GM21367 (cell line): ENCODE measurements at regions not wholly inside any gene's neighbourhood (a gene's known extent, or its start where the extent isn't known, plus 50 kb on each side); places are given as distances from the start of the nearest gene placed in this dataset.

Source experiments
- ATAC-seq: cut with Tn5 transposase; IDR thresholded peaks from one replicate; pipeline ENCODE4 v1.9.1; 2021; ENCODE audit not compliant: unreplicated experiment

DNA sequence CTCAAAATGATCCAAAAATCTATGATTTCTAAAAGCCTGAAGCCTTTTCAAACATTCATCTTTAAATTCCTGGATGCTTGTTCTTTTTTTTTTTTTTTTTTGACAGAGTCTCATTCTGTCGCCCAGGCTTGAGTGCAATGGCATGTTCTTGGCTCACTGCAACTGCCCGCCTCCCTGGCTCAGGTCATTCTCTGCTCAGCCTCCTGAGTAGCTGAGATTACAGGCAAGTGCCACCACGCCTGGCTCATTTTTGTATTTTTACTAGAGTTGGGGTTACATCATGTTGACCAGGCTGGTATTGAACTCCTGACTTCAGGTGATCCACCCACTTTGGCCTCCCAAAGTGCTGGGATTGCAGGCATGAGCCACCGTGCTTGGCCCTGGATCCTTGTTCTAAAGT is 649.5 kb downstream of the XIRP2 start:
- no peak for ATAC-seq

GRCh38 chr2:167534443-167534842 is 646.2 kb downstream of the XIRP2 start:
- ATAC-seq = no peak

DNA sequence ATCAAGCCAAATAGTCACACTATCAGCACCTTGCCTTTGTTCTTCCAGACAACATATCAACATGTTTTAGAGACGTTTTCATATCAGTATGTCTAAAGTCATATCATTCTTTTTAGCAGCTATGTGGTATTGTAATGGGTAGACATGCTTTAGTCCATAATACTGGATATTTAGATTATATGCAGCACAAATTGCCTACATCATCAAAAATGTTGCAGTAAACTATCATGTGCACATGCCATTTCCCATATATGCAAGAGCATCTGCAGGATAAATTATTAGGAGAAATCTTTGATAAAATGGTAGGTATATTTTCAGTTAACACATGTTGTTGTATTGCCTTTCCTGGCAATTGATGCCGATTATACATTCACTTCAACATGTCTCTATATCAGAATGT is 636.5 kb downstream of the XIRP2 start:
- no peak for ATAC-seq

GRCh38 chr2:167510071-167510759 is 621.9 kb downstream of the XIRP2 start:
- ATAC-seq = no peak

DNA sequence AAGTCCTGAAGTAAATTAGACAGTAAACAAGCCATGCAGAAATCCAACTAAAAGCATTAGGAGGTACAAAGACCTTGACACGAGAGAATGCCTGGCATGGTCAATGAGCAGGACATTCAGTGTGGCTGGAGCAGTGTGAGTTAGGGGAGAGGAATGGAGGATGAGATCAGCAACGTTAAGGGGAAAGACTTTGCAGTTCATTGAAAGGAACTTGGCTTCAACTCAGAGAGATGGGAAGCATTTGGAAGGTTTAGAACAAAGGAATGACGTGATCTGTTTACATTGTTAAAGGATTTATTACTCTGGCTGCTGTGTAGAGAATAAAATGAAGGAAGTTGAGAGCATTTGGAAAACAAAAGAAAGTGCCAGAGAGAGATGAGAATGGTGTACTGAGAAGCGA is 621.3 kb downstream of the XIRP2 start:
- no peak for ATAC-seq

DNA sequence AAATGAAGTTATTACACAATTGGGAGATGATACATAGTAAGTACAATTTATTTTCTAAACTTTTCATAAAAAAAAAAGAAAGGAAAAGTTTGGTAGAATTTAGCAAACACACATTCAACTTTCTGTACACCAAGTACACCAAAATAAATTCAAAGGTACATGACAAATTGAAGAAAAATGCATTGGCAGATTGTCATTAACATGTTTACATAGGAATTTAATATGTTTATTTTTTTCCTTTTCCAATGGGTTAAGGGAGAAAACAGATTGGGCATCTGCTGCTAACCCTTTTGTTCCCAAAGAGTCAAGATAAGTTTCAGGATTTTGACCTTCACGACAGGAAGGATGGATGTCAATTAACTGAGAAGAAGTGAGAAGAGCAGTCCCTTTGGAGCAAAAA is 620.4 kb downstream of the XIRP2 start:
- no peak for ATAC-seq

DNA sequence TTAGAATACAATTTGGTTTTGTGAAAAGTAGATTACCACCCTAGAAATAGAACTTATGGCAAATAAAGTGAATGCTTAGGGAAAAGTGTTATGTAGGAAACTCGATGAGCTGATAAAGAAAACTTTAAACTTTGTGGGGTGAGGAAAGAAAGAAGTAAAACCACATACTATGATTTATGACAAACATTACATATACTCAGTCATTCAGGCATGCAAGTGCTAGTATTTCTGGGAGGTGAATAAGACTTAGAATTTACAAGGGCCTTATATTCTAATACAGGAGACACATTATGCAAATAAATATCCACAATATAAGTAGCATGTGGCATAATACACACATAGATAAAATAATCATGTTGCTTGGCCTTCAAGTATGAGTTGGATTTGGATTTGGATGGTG is 618.1 kb downstream of the XIRP2 start:
- ATAC-seq = no peak

DNA sequence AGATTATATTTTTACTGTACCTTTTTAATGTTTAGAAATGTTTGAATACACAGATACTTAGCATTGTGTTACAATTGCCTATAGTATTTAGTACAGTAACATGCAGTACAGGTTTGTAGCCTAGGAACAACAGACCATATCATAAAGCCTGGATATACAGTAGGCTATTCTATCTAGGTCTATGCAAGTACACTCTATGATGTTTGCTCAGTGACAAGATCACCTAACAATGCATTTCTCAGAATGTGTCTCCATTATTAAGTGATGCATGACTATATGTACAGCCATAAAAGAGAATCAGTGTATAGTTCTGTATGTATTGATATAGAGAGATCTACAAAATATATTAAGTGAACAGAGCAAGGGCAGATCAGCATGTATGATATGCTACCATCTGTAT is 616.4 kb downstream of the XIRP2 start:
- no peak for ATAC-seq

DNA sequence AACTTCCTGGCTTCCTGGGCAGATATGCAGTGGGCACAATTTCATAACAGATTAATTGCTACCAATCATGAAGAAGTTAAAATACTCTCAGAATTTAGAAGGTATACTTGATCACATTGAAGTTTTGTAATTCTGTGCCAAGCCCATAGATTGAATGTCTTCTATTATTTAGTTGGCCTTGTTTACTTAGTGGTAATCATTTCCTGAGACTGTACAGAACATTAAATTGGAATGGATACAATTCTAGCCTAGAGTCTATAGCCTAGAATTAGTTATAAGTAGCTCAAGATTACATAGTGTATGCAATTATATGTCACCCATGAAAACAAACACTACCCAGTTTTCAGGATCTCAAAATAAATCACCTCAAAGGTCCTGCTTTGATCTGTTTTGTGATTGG is 615.8 kb downstream of the XIRP2 start:
- no peak for ATAC-seq

DNA sequence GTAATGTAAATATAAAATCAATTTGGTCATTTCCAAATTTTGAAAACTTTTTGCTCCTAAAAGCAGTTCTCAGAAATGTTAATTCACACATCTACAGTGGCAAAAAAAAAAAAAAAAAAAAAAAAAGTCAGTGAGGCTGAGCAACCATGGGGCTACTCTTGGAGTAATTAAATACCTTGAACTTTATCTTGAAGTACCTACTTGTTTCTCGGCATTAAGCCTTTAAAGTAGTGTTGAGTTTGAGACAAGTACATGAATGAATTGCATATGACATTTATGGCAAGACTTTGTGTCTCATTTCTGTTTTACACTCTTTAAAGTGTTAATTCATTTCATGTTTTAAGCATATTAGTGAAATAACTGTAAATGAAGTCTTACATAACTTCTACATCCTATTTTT is 613.3 kb downstream of the XIRP2 start:
- no peak for ATAC-seq

DNA sequence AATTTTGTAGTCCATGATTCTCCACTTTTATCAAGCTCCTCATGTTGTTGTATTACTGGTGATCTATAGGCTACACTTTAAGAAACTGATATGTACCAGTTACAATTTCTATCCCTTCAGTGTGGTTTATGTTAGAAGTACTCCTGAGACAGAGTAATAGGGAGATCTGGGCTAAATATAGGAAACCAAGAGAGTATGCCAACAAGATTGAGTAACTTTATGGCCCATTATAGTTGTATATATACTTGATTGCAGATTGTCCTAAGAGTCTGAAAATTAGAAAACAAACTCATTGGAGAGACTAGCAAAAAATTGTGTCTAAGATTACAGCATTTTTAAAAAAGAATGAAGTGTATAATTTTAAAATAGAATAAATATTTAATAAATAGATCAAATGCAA is 605.6 kb downstream of the XIRP2 start:
- no peak for ATAC-seq

DNA sequence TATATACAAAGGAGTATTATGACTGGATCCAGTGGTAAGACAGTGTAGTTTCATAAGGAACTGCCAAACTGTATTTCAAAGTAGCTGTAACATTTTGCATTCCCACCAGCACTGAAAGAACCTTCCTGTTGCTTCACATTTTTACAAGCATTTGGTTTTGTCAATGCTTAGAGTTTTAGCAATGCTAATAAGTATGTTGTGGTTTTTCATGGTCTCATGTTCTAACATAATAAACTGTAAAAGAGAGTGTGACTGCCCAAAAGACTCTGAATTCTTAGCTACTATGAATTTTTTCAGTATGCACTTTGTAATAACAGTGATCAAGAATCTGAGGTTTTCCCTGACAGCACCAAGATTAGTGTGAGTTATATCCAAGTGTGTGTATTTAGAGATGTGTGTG is 604.2 kb downstream of the XIRP2 start:
- no peak for ATAC-seq

GRCh38 chr2:167491788-167492187 is 603.5 kb downstream of the XIRP2 start:
- ATAC-seq = no peak

GRCh38 chr2:167490455-167490854 is 602.2 kb downstream of the XIRP2 start:
- no peak for ATAC-seq

DNA sequence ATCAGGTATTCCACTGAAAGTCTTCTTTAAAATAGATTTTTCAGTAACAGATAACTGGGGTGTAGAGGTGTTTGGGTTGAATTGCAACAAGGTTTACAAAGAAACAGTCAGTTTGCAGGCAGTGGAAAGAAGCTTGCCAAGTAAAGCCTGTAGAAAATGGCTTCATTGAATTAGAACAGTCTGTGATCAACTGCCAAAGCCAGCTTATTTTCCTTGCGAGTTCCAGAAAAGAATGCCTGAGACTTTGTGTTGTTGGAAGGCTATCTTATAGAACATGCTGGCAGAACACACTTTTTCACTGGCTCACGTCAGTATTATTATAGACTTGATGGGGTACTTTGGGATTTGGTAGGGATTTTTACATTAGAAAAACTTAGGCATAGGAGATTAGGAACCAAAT is 601.0 kb downstream of the XIRP2 start:
- ATAC-seq = no peak

DNA sequence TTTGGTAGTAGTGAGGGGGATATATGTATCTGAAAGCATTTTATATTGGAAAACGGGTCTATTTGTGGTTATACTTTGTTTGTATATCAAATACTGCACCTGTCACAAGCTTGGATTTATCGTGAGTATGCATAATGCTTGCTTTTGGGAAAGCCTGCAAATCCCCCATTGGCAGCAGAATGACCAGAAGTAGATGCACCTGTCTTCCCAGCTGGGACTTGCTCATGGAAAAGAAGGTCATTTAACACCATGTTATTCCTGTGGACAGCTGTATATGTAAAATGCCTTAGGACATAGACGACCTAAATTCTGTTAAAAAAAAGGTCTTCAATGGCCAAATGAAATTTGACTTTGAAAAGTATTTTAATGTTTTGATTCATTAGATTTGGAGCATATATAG is 599.4 kb downstream of the XIRP2 start:
- ATAC-seq = no peak

DNA sequence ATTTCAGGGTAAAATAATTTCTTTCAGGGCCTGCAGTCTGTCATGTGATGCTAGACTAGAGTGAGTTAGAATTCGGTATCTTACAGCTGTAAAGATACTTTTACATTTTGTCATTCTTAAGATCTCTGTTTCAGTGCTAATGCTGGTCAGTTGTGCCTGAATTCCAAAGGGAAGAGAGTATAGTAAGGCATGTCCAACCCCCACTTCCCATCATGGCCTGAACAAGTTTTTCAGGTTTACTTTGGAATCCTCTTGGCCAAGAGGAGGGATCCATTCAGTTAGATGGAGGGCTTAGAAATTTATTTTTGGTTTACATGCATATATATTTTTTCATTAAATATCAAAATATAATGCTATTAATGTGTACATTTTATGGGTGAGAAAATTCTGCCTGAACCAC is 596.6 kb downstream of the XIRP2 start:
- ATAC-seq = no peak

DNA sequence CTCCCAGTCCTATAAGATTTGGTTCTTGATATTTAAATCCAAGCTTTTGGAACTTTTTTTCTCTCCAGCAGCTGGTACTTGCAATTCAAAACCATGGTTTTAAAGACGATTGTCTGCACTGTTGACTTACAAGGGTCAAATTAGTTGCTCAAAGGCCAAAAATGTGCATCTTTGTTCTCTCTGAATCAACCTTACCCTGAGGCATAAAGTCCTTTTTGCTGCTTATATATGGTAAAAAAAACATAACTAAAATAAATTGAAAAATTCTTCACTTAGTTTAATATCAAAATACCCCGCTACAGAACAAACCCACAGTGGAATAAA is 592.7 kb downstream of the XIRP2 start:
- no peak for ATAC-seq

GRCh38 chr2:167480232-167480985 is 592.1 kb downstream of the XIRP2 start:
- ATAC-seq = no peak

DNA sequence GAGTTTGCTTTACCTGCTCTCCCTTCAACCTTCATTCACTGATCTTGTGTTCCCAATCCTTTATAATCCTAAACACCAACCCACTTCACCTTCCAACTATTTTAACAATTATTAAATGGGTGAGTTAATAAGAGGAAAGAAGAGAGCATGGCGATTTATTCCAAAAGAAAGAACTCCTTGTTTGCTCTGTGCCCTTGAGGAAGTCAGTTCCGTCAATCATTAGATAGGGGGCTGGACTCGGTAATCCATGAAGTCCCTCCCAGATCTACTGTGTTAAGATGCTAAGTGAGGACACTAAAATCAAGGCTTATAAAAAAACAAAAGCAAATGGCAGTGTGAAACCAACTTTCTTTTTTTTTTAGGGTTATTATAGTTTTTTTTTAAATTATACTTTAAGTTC is 589.9 kb downstream of the XIRP2 start:
- ATAC-seq = no peak

- no peak for ATAC-seq
Measured at GRCh38 chr2:167475791-167476190, 587.5 kb downstream of the XIRP2 start.

- no peak for ATAC-seq
Measured at GRCh38 chr2:167471734-167472133, 583.5 kb downstream of the XIRP2 start.

DNA sequence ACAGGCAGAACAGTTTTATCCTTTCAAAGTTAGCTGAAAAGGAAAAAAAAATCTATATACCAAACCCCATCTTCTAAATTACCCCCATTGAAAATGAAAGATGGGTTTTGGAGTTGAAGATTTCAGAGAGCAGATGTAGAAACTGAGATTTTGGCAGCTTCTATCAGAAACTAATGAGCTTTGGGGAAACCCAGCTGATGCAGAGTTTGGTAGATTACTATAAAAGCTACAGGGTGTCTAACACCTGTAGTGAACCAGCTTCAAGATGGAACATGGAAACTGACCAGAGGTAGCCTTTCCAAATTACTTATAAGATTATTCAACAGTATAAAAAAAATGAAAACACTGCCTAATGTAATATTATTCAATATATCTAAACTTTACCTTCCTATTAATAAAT is 583.1 kb downstream of the XIRP2 start:
- ATAC-seq = no peak
